ENCODE measurements at regions not wholly inside any gene's neighbourhood (a gene's known extent, or its start where the extent isn't known, plus 50 kb on each side); places are given as distances from the start of the nearest gene placed in this dataset.

DNA sequence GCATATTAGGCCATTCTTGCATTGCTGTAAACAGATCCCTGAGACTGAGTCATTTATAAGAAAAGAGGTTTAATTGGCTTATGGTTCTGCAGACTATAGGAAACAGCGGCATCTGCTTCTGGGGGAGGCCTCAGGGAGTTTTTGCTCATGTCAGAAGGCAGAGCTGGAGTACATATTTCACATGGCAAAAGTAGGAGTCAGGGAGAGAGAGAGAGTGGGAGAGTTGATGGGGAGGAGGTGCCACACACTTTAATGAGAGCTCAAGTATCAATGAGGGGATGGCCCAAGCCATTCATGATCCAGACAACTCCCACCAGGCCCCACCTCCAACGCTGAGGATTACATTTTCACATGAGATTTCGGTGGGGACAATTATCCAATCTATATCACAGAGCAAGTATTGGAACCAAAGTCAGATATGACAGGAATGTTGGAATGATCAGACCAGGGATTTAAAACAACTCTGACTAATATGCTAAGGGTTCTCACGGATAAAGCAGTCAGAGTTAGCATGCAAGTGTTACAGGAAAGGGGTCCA, 795.3 kb upstream of the CELF2 start:
- DNase-seq (ENCODE audit: low spot score) = no peak

DNA sequence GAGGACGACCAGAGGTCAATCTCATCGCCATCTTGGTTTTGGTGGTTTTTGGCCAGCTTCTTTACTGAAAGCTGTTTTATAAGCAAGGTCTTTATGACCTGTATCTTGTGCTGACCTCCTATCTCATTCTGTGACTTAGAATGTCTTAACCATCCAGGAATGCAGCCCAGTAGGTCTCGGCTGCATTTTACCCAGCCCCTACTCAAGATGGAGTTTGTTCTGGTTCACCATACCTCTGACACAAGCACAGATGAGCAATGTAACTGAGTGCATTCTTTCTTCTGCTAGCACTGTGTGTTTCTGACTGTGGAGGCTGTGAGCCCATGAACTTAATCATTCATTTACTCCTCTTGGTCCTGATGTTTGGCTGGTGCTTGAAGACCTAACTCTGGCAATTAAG, 794.5 kb upstream of the CELF2 start:
- DNase-seq (ENCODE audit: low spot score) = no peak

DNA sequence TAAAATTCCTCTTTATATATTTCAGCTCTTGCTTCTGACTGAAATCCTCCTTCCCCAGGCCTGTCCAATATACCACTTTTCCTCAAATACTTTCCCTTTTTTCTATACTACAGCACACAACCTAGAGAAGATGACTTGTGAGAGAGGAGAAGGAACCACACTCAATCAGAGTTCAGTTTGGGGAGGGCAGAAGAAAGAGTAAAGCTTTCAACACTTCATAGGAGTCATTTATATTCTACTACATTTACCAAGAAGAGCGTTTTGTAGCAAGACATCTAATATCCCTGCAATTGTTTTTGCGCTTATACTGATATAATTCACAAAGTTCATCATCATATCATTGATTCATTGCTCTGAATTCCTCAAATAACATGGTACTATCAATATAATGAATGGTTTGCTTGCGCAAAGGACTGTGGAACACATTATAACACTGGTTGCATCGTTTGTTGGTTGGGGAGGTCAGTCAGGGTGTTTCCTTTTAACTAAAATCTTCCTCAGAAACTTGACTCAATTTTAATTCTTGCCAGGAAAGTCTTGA, 792.5 kb upstream of the CELF2 start:
- no peak for DNase-seq (ENCODE audit: low spot score)

DNA sequence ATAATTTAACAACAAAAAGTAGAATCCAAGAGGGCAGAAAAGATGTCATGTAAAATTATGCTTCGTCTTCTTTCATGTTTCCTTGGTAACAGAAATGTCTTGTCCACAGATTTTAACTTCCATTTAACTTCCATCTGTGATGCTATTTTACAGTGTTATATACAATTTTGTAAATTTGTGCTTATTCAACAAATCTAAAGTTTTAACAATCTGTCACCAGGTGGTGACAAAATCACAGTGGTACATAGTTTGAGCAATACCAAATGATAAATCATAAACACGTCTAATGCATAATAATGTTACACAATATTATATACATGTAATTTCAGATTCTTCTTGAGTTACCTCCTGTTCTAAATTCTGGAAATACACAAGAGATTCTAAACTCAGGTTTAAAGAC, 784.4 kb upstream of the CELF2 start:
- DNase-seq (ENCODE audit: low spot score) = no peak

DNA sequence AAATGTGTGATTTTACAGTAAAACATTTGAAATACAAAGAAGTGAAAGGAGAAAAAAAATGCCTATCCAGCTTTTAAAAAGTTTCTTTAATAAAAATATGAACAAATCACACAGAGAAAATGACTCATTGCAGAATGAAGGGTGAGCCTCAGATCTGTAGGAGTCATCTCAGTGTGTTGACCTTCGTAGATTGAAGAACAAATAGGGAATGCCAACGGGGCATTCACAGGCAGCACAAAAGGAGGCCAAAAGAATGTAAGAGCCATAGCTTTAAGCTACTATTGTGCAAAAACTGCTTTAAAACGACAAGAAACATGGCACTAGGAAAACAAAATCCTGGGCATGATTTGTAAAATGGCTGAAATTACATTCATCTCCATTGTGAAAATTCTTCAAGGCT, 782.7 kb upstream of the CELF2 start:
- no peak for DNase-seq (ENCODE audit: low spot score)

DNA sequence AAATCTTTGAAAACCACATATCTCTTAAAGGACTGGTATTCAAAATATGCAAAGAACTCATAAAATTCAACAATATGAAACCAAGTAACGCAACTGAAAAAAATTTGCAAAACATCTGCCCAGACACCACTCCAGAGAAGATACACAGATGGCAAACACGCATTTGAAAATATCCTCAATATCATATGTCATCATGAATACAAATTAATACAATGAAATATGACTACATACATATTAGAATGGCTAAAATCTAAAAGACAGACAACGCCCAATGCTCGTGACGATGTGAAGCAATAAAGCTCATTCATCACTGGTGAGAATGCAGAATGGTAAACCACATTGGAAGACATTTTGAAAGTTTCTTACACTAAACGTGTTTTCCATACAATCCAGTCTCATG, 770.1 kb upstream of the CELF2 start:
- no peak for DNase-seq (ENCODE audit: low spot score)

DNA sequence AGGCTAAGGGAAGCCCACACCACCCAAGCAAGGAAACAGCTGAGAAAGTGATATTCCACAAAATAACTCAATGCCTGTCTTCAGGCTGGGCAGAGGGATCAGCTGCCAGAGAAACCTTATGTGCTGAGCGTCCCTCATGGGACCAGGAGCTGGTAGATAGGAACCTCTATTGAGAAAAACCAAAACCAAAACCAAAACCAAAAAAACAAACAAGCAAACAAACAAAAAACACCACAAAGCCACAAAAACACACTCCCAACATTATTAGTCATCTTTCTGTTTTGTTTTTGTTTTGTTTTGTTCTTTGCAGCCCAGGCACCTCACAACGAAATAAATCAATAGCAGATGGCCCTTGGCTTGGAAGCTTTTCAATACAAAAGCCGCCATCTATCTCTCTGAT, 760.8 kb upstream of the CELF2 start:
- no peak for DNase-seq (ENCODE audit: low spot score)

DNA sequence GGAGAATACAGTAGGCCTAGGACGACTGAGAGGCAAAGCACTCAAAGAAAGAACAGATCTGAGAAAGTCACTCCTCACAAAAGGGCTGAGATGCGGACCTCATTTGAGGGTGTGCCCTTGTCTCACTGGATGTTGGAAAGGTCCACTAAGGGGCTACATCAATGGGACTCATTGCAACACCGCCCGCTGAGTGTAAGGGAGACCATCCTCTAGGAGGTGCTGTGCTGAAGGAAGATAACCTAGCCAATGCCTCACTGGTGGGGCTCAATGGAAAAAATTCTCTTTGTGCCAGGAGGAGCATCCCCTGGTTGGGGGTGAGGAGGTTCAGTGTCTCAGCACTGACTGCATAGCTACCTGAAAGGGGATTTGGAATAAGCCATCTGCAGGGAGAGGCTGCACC, 758.7 kb upstream of the CELF2 start:
- DNase-seq (ENCODE audit: low spot score) = no peak

DNA sequence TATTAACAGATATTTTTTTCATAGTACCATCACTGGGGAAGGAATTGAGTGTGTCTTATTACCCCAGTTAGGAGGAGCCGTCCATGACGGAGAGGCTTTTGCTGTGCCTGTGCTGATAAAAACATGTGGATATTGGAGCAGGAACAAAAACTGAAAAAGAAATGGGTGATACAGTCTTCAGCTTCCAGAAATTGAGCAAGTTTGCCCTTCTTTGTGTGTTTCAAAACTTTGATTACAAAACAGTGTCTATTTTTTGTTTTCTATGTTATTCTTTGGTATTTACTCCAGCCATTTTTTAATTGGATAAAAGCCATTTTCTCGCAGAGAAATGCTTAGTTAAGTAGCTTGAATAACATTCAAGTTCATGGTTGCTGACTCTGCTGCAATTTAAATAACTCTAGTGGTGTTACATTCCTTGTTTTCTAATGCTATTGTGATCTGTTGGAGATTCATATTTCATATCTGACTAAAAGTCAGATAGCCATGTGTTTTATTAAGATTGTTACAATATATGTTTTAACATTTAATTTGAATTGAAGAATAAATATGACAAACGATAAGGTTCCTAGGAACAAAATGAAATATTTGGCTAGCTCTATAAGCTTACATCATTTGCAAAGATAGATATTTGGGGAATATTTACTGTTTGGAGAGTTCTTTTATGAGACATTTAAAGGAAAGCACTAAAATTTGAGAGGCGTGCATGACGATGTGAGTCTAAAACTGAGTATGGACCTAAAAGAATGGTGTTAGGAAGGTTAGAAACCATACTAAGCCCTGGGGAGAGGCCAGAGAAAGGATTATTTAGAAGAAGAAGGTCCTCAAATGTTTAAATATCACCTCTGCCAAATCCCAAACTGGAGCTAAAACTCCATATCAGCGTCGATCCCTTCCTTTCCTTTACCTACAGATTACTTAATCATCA, 747.3 kb upstream of the CELF2 start:
- no peak for DNase-seq (ENCODE audit: low spot score)

DNA sequence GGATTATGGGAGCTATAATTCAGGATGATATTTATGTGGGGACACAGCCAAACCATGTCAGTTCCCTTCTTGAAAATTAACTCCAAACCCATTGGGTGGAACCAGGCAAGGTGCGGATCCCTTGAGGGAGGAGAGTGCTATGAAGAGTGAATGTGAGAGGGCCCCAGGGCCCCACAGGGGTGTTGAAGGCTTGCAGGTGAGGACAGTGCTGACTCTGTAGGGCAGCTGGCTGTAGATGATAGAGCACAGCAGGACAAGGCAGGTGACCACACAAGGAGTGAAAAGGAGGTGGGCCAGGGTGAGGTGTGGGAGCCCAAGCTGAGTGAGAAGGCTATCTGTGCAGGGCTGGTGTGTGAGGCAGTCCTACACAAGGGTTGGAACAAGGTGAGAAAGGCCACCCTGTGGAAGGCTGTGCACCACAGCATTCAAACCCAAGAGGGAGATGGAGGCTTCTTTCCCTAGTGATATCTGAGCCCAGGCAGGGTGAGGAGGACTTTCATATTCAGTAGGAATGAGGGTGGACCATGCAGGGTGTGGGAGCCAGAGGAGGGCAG, 746.0 kb upstream of the CELF2 start:
- no peak for DNase-seq (ENCODE audit: low spot score)

DNA sequence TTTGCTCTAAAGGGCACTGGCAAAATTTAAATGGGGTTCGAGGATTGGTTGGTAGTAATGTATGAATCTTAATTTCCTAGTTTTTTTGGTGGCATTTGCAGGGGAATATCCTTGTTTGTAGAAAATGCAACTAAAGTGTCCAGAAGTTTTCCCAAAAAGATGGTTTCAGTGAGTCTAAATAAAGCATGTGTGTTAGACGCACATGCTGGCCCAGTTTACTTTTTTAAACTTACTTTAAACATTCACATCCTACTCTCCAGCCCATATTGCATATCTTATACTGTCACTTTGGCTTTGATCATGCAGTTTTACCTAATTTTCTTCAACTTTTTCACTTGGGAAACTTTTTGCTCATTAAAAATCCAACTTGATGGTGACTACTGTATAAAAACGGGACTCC, 744.0 kb upstream of the CELF2 start:
- DNase-seq (ENCODE audit: low spot score) = no peak

DNA sequence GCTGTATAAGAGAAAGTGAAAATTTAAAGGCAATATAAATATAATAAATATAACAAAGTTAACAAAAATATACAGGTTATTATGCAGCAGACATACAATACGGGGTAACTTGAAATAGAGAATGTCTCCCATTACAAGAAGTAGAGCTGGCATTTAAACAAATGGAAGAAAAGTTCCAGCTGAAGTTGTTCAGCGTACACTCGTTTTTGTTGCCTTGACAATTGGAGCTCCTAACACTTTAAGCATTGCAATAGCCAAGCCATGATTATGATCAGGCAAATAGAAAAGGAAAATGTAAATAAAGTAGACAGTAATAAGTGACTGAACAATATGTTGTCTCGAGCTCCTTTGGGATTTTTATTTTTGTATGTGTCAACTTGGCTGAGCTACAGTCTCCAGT, 737.8 kb upstream of the CELF2 start:
- DNase-seq (ENCODE audit: low spot score) = no peak

DNA sequence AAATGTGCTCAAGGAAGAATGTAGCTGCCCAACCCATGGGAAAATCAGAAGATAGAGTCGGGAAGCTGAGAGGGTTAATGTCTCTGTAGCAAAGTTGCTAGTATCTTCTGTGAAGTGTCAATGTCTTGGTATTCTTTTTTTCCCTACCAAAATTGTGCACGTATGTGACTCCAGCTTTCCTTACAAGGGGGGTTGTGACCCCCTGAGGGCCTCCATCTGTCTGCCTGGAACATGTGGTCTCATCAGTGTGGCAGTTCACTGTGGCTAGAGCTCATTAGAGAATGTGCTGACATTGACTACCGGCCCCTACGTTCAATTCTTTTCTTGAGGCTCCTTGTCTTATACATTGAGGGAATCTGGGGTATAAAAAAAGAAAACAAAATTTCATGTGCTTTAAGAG, 725.2 kb upstream of the CELF2 start:
- no peak for DNase-seq (ENCODE audit: low spot score)

DNA sequence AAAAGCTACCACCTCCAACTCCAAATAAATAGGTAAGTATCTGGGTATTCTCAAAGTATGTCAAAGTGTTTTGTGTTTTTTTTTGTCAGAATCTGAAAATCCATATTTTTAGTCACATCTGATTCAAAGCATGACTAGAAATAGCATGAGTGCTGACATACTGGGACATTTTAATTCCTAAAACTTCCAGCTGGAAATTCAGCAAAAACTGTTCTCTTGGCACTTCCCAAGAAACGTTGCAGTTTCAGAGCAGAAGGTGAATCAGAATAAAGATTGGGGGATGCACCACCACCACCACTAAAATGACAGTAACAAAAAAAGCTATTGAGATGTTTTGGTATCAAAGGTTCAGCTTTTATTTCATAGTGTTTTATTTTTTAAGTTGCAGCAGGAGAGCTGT, 724.6 kb upstream of the CELF2 start:
- DNase-seq (ENCODE audit: low spot score) = no peak

DNA sequence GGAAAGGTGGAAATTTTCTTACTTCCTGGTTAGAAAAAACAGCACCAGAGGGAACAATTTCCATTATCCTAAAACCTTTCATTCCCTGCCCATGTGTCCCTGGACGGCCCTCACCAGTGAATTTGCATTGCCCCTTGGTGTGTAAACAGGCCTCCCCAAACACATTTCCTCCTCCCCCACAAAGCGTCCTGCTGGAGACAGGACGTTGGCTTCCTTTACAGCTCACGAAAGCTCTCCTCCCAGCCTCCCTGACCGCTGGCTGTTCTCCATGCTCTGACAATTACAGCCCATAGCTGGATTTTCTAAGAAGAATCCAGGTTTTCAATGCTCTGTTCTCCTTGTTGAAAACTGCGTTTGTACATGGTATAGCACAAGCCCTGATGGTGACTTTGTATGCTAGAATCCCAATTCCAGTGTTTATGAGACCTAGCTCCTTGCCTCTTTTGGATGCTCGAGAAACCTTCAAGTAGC, 724.2 kb upstream of the CELF2 start:
- no peak for DNase-seq (ENCODE audit: low spot score)

DNA sequence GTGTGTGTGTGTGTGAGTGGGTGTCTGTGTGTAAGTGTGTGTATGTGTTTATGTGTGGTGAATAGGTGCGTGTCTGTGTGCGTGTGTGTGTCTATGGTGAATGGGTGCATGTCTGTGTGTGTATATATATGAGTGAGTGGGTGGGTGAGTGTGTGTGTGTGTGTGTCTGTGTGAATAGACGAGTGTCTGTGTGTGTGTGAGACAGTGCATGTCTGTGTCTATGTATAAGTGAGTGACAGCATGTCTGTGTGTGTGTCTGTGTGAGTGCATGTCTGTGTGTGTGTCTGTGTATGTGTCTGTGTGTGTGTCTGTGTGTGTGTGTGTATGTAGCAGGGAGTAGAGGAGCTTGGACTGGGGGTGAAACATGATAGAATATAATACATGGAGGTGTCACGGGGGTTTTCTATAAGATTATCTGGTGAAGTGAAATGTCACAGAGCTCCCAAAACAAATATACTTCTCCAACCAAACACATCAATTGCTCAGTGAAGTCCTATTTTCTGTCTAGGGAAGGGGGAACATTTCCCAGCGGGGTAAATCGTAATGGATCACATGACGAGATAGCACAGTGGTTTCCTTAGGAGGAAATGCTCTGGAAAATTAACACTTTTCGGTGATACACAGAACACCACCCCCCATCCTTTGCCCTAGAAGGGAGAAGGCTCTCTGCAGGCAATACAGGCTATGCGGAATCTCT, 723.3 kb upstream of the CELF2 start:
- DNase-seq (ENCODE audit: low spot score) = no peak

DNA sequence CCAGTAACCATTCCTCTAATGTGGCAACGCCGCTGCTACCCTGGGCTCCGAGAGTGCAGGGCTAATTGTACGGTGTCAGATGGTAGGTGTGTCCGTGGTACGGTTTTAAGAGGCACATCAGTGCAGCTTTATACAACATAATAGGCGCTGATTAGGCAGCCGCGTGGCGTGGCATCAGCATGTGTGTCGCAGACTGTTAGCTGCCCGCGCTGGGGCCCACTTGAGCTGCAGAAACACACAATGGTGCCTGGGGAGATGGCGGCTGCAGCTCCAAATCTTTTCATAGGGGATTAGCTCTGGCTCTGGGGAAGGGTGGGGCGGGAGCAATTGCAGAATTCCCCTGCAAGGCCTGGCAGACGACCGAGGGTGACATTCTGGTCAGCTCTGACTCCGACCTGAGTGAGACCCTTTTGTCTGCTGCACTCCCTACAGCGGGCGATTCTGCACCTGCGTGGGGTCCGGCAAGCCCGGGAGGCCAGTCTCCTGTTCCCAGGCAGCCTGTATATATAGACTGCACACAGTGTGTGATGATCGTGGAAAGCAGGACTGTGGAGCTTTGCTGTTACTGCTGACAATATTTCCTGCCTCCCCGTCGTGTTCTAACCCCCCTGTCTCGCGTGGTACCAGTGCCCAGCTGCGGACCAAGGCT, 722.7 kb upstream of the CELF2 start:
- no peak for DNase-seq (ENCODE audit: low spot score)

DNA sequence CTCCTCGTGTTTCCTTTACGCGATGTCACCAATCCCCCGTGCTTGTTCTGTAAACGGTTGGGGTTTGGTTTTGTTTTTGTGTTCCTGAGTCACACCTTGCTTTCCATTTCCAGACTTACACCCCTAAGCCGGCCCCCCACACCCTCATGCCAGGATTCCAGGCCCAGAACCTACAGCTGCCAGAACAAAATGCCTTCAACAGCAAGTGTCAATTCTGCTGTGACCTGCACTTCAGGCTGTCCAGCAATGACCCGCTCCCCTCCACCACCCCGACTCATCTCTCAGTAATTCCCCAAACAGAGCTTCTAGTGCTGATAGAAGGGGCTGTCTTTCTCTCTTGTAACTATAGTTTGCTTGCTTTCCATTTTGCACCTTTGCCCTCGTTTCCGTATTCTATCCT, 722.1 kb upstream of the CELF2 start:
- DNase-seq (ENCODE audit: low spot score) = no peak

DNA sequence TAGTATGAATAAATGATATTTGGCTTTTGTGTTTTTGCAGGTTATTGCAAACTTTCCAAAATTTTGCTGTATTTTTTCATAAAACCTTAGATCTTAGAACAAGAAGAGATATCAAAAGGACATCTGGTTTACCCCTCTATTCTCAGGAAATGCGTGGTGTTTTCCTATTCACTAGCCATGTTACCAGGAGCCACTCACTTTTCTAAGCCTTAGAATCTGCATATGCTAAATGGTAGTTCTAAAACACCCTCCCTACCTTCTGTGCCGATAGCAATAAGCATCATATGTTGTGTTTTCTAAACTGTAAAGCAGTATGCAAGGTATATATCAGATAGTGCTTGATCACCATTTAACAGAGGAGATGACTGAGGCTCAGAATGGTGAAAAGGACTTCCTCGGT, 715.0 kb upstream of the CELF2 start:
- no peak for DNase-seq (ENCODE audit: low spot score)

DNA sequence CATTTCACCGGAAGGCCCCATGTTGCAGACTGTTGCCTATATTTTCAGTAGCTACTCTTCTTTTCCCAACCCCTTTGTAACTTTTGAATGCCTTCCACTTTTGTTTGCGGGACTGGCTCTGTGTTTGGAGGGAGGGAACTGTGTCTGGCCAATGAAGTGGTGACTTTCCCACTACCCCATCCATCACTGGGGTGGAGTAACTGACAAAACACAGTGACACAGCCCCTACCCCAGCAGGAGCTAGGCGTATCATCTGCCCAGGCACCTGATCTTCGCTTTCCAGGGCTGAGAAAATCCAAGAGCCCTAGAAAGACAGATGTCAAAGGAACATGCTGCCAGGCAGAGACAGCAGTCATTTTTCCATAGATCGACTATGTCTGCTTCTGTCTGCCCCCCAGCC, 710.6 kb upstream of the CELF2 start:
- no peak for DNase-seq (ENCODE audit: low spot score)

DNA sequence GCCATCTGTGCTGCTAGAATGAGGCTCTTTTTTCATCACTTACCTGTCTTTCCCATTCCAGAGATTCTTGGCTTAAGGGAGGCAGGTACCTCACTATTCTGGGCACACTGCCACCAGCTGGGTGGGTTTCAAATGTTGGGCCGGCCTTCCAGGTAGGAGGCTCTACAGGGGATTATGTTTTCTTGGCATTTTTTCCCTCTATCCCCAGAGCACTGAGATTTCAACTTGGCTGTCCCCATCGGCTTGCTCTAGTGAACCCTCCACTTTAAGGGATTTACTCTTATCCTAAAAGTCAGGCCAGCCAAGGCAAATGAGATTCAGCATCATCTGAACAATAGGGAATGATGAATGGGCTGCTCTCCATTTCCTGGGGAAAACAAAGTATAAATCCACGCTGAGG, 710.1 kb upstream of the CELF2 start:
- no peak for DNase-seq (ENCODE audit: low spot score)

DNA sequence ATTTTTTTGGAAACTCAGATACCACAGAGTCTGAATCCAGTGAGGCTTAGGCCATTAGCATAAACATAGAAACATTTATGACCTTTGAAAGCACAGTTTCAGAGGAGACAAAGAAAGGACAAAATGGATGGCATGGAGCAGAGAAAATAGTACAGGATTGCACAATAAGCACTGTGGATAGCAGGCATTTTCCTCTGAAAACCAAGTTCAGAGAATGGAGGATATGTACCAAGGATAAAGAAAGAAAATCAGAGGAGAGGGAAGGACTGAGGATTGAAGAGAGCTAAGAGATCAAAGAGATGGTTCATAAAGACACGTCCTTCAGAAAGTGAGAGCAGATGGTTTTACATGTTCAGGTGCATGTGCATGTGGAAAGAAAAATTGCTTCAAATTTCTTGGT, 707.2 kb upstream of the CELF2 start:
- no peak for DNase-seq (ENCODE audit: low spot score)

Data from COLO829 (cell line).